HG03432 (cell line): ENCODE measurements at regions not wholly inside any gene's neighbourhood (a gene's known extent, or its start where the extent isn't known, plus 50 kb on each side); places are given as distances from the start of the nearest gene placed in this dataset.
"Not testable (repeated sequence)": the region's sequence is repeated elsewhere in the genome, so short reads cannot be mapped to it uniquely, and the experiment has no call there.

Source experiments
- ATAC-seq: cut with Tn5 transposase; IDR thresholded peaks from one replicate; pipeline ENCODE4 v1.9.1; 2021; ENCODE audit warnings: mild to moderate bottlenecking, moderate library complexity; ENCODE audit not compliant: unreplicated experiment

DNA sequence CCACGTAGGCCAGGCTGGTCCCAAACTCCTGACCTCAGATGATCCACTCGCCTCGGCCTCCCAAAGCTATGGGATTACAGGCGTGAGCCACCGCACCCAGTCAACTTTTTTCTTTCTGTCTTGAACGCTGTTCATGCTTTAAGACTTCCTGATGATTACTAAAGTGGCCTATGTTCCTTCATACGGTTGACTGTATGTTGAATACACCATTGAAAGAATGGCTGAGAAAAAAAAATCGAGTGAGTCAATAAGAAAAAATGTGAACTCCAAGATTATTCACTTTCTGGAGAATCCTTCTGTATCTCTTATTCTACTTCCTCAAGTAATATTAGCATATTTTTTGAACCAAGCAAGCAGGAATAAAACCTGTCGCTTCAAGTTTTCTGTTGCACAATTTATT, 955.0 kb downstream of the GATA3 start:
- ATAC-seq, result no peak

DNA sequence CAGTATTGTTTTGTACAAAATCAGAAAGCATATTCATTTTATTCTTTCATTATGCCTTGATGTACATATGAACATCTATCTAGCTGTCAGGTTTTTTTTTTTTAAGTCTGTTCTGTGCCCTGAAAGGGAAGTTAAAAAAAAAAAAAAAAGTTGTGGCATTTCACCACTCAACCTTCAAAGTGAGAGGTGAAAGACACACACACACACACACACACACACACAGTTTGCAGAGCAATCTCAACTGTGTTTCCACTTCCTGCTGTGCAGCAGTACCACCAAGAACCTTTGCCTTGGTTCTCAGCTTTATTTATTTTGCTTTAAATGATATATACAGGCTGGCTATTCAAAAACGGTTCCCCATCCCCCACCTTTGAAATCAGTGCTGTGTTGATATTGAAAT, 955.6 kb downstream of the GATA3 start:
- no peak for ATAC-seq

DNA sequence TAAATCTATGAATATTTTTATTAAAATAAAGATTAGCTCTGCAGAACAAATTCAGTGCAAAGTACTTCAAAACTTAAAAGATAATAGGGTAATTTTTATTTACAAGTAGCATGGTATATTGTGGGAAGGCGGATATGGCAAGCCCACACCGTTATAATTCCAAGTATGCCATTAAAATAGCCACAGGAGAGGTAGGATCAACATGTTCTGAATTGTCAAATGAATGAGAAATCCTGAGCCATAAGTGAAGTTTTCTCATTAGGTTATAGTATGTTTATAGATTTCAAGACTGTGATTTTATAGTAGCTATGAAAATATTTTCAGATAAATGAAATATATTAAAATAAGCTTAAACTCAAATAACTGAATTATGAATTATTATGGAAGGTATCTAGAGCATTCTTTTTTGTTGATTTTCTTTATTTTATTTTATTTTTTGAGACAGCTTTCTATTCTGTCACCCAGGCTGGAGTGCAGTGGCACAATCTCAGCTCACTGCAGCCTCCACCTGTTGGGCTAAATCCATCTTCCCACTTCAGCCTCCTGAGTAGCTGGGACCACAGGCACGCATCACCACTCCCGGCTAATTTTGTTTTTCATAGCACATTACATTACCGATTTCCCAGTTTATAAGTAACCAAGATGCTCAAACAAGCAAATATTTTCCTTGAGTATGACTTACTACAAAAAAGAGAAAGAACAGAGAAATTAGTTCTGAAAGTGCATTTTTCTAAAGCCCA, 956.6 kb downstream of the GATA3 start:
- ATAC-seq, result no peak

DNA sequence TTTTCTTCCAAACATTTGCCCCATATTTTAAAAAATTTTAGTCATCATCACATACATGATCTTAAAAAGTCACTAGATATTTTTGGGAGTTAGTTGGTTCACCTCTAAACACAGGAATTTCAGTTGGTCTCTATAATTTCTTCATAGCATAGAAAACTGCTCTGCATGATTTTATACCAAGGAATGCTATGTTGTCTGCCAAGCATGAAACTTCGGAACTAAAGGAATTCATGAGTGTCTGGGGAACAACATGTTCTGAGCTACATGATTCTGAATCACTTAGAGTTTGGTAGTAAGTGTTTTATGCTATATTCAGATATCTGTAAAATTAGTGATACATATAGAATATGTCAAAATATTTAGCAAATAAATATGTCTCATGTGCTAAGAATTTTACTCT, 957.8 kb downstream of the GATA3 start:
- ATAC-seq, result no peak

DNA sequence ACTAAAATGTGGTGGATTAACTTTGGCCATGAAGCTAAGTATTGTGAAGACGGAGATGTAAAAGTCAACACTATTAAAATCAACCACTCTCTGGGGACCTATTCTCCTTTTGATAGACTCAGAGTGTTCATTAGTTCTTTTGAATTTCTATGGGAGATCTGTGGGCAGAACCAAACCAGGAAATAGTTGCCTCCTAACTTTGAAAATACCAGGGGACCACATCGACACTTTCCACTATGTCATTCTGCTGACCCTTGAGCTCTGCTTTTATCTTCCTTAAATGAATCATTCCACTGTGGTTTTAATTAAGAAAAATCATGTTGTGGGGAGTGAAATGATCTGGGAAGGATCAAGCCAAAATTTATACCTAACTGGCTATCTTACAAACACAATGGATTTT, 960.5 kb downstream of the GATA3 start:
- no peak for ATAC-seq

DNA sequence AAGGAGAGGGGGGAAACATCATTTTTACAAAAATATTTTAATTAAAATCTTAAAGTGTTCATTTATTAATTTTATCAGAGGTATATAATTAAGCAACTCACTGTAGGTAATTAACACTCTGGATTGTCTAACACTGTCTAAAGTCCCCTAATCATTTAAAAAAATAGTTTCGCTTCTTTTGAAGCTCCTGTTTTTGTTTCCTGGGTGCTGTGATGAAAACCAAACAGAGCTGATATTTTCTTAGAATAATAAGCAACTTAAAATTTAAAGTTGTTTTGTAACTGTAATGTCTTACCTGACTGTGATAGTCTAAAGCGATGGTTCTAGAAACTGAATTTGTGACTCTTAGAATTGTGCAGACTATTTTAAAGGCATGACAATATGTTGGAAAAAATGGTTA, 961.0 kb downstream of the GATA3 start:
- ATAC-seq, result no peak

DNA sequence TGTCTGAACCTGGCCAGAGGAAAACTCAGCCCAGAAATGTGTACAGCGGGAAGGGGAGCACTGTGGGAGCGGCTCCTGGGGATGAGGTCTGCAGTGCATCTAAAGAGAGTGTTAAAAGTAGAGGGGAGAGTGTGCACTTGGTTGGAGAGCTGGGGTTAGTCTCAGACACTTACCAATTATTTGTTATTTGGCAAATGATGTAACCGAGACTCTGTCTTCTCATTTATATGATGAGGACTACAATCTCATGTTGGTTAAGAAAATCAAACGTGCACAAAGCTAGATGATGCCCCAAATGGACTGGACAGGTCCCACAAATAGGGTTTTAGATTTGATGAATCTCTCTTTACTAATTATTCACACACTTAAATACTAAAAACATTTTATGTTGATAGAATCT, 962.4 kb downstream of the GATA3 start:
- no peak for ATAC-seq

DNA sequence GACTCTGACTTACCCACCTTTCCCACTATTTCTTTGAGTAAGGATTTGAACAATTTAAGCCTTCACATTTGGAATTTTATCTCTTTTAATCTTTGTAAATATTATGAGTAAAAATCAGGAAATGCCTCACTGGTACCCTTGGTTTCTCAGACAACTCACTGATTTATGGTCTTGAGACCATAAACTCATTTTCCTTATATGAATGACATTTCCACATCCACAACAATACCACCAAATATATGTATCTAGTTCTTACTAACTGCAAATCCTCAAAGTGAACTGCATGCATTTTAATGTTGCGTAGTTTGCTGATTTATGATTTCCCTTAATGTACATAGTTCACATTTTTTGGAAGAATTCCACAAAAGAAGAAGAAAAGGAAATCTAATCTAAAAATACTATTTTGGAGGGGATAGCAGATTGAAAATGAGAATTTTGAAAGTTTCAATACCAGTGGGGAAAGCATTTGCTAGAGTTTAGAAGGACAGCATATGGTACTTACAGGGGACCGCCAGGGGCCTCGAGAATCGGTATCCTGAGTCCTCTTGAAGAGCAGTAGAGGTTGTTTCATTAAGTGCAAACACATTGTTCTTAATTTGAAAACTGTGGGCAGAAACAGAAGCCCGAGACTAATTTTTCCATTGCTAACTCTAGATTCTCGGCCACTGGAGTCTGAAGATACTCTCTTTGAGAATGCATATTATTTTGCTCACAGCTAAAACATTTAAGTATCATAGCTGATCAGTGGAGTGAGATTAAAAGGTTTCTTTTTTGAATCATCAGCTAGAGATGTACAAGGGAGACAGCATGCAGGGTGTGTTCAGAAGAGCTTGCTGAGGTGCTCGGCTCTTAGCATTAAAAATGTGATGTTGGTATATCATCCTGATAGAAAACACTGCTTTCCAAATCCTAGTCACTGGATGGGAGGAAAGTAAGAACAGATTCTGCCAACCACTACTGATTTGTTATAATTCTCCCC, 964.0 kb downstream of the GATA3 start:
- no peak for ATAC-seq

DNA sequence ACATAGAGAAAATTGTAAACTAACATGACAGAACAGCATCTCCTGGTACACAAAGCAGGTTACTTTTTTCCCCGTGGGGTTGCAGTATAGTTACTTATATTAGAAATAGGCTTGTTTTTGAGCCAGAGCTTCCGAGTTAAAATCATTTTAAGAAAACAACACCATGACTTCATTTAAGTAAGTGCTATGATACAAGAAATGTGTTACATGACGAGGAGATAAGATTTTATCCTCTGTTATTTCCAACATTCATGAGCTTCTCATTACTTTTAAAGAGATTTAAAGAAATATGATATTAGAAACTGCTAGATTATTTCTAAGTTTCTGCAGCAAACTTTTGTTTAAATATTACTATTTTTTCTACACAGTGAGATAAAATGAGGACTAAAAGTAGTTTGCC, 968.7 kb downstream of the GATA3 start:
- no peak for ATAC-seq

DNA sequence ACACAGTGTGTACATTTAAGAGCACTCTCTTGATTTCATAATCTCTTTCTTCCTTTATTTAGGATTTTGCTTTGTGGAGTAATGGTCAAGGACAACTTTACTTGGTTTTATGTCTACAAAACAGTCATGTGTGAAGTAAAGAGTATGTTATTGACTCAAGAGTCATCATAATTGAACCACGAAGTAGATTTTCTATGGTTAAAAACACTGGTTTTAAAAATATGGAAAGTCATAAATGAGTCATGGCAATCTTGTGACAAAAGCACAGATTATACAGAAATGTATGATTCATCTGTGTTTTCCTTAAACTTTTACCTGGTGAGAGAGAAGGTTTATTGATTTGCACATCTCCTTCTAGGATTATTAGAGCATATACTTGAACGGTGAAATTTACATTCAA, 969.7 kb downstream of the GATA3 start:
- no peak for ATAC-seq

DNA sequence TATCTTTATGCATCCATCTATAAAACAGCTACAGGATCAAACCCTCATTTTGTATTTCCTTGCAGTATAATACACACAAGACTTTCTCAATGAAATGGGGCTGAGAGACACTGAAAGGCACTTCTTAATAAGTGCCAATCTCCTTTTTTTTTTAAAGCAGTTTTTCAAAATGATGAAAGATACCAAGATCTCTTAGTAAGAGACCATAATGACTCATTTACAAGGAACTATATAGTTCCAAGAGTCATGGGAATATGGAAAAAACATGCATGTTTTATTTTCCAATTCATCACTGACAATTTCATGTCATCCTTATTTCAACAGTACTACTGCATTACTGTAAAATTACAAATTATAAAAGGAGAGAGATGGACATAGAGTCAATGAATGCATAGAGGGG, 973.7 kb downstream of the GATA3 start:
- no peak for ATAC-seq

DNA sequence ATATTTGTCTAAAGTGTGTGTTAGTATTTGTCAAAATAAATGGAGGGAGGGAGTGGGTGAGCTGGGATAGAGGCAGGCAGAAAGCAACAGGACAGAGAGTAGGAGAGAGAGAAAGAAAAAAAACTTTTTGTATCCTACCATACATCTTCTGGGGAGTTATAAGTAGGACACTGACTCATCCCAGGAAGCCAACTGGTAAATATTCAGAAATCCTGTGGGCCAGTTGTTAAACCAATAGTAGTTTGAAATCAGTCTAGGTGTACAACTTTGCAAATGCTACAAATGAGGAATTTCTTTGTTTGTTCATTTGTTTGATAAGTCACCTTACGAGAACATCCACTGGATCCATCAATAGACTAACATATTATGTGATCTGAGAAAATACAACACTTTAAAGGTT, 980.9 kb downstream of the GATA3 start:
- no peak for ATAC-seq

DNA sequence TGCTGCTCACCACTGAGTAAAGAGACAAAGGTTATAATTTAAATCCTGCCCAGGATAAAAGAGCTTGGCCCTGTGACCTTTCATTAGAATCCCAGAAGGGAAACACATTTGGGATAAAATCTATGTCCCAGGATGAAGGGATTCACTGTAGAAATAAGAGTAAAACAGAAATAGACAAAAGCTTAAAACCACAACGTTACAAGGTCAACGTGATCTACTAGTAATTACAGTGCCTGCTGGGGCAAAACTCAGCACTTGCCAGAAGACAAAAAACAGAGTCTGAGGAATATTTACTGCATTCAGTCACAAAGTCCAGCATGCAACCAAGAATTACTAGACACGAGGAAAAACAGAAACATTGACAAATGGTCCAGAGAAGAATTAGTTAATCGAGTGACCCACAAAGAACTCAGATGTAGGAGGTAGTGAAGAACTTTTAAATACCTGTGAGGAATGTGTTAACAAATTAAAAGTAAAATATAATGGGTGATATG, 982.3 kb downstream of the GATA3 start:
- ATAC-seq, result no peak

DNA sequence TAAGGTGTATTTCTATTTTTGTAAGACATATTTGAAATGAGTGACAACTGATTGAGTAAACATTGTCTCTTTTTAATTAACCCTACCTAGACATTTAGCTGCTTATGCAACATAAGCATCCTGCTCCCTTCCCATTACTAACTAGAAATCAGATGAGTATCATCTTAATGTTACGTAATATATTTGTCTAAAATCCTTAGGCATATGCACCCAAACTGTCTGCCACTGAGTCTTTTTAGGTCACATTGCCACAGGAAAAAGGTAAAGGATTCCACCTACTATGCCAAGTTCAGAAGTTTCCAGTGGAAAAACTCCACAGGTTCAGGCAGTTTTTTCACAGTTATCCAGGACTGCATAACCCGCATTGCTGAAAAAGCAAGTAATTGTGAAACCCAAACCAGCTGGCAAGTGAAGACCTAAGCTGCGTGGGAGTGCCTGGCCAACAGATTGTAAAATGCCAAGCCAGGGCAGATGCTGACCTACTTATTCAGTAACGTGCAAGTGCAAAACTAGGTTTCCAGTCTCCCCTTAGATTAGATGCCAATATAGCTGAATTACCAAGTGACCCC, 983.7 kb downstream of the GATA3 start:
- ATAC-seq, result no peak

DNA sequence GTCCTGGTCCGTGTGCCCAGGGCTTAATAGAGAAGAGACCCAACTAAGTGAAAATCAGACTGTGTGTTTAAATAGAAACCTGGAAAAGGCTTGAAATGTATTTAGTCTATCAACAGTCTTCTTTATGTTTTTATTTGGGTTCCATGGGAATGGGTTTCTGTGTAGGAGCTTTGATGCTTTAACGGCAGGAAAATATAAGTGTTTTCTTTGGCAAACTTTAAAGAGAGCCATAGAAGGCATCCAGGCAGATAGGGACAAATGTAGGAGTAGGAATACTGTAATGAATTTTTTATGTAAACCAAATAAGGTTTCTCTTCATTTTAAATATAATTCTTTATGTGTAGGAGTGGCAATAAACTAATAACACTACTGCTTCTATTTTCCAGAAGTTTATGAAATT, 989.0 kb downstream of the GATA3 start:
- no peak for ATAC-seq

DNA sequence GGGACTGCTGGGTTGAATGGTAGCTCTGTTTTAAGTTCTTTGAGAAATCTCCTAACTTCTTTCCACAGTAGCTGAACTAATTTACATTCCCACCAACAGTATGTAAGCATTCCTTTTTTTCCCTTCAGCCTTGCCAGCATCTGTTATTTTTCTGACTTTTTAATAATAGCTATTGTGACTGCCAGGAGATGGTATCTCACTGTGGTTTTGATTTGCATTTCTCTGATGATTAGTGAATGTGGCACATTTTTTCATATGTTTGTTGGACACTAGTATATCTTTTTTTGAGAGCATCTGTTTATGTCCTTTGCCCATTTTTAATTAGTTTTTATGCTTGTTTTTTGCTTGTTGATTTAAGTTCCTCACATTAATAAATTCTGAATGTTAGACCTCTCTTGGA, 990.8 kb downstream of the GATA3 start:
- ATAC-seq, result no peak

DNA sequence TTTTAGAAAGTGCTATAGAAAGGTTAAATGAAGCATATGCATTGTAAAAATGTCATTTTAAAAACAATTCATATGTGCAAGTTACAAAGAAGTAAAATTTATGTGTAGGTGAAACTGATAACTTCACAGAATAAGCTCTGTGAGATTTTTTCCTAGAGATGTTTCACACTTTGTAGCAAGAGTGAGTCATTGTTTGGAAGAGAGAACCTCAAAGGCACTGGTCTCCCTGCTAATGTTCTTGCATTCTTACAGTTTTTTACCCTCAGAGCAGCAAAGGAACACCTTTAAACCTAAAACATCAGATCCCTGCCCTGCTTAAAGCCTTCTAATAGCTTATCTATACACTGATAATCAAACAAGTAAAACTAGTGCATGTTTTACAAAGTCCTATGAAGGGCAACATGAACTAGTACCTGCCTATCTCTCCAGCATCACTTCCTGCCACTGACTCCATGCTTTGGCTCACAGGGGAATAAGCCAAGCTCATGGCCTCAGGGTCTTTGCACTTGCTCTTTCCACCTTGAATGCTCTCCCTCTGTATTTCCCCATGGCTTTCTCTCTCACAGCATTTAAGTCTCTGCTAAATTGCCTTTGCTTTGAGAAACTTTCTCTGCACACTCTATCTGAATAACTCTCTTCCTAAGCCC, 997.0 kb downstream of the GATA3 start:
- no peak for ATAC-seq

DNA sequence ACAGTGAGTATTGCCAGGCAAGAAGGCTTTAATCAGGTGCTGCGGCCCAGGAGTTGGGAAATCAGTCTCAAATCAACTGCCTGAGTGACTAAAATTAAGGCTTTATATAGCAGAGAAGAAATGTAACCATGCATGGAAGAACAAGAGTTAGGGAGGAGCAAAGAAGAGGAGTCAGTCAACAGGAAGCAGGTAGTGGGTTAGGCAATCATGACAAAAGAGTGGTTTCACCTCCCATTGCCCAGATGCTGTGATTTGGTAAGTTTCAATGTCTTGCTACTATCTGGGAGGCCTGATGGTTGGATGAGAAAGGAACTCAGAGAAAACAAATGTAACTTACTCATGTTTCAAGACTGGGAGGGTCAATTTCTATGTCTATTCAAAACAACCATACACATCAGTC, 998.3 kb downstream of the GATA3 start:
- ATAC-seq, result no peak

DNA sequence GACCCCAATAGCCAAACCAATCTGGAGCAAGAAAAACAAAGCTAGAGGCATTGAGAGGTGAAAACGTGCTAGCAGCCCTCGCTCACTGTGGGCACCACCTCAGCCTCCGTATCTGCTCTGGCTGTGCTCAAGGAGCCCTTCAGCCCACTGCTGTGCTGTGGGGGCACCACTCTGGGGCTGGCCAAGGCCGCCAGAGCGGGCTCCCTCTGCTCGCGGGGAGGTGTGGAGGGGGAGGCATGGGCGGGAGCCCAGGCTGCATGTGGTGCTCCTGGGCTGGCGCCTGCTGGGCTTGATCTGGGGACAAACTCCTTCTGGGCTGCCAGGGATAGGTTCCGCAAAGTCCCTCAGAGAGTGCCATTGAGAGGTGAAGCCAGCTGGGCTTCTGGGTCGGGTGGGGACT, 1002.0 kb downstream of the GATA3 start:
- ATAC-seq, result no peak

DNA sequence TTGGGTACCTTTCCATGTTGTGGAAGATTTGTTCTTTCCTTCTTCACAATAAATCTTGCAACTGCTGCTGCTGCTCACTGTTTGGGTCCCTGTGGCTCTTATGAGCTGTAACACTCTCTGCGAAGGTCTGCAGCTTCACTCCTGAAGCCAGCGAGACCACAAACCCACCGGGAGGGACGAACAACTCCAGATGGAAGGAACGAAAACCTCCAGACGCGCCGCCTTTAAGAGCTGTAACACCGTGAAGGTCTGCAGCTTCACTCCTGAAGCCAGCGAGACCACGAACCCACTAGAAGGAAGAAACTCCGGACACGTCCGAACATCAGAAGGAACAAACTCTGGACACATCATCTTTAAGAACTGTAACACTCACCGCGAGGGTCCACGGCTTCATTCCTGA, 1002.8 kb downstream of the GATA3 start:
- ATAC-seq, result not testable (repeated sequence)

DNA sequence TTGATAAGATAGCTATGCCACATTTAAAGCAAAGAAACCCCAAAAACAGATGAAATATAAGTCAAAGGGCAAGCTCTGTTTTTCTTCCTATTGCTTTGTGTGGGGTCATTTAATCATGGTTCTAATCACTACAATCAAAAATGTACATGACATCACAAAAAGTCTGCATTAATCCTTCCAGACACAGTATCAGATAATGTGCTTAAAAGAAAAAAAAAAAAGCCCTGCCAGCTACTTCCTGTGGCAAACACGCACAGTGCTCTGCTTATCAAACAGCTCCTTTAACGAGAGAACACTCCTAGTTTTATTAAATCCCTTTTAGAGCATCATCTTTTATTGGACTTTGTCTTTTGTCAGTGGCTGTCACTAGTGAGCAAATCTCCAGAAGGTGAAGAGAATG, 1005.8 kb downstream of the GATA3 start:
- ATAC-seq, result no peak
